Sigmoid colon (tissue), 3 donors: ENCODE measurements at regions not wholly inside any gene's neighbourhood (a gene's known extent, or its start where the extent isn't known, plus 50 kb on each side); places are given as distances from the start of the nearest gene placed in this dataset.

ENCODE experiments used
- CTCF ChIP-seq, 4 experiments: fragments of 450-650 bp in 3 of 4; fragments of 200-600 bp in 1 of 4; IDR thresholded peaks; one replicate each; pipeline ENCODE4 v1.5.1; 2016 to 2019; ENCODE audit warnings: antibody characterized with exemption in 4 of 4, mild to moderate bottlenecking in 3 of 4, moderate library complexity in 2 of 4
- POLR2A ChIP-seq, 2 donors: fragments of 450-650 bp; IDR thresholded peaks; one replicate each; pipeline ENCODE4 v1.6.1; 2016; ENCODE audit warnings: antibody characterized with exemption in 2 of 2, mild to moderate bottlenecking in 2 of 2, moderate library complexity in 2 of 2

- TF ChIP-seq CTCF (IDR thresholded peaks at IDR 0.05) (no peak), POLR2A (IDR thresholded peaks at IDR 0.05) (no peak)
Observed at GRCh38 chr5:165035520-165035919, 1530.1 kb downstream of the MAT2B start.
